Loucy (cell line): ENCODE measurements at regions not wholly inside any gene's neighbourhood (a gene's known extent, or its start where the extent isn't known, plus 50 kb on each side); places are given as distances from the start of the nearest gene placed in this dataset.

ENCODE experiments used
- EZH2phosphoT487 ChIP-seq: fragments of 200-600 bp; IDR thresholded peaks from 2 replicates; pipeline ENCODE4 v1.6.1; 2018; ENCODE audit warnings: antibody characterized with exemption, mild to moderate bottlenecking, moderate library complexity, borderline replicate concordance
- TF ChIP-seq, protein P1 (sequence below): fragments of 200-600 bp; sonication (generic); conservative IDR thresholded peaks from 2 replicates; pipeline ENCODE4 v1.5.1; 2014; ENCODE audit warnings: mild to moderate bottlenecking, antibody characterized with exemption, low read length

DNA sequence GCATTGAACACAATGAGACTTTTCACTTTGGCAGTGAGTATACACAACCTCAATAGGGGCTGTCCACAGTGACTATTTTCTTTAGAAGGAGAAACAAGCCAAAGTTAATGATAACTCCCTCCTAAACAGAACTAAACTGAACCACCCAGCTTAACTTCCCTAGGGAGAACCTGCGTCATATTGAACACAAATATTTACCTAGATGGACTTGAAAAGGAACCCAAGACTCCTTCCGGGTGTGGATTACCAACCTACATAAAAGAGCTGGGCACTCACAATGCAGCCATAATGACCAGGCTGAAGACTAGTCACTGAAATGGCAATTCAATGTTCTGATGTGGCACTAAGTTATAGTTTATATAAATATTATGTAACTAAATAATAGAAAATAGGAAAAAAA lies 160.6 kb downstream of the IBTK start:
- TF ChIP-seq, protein P1, sequence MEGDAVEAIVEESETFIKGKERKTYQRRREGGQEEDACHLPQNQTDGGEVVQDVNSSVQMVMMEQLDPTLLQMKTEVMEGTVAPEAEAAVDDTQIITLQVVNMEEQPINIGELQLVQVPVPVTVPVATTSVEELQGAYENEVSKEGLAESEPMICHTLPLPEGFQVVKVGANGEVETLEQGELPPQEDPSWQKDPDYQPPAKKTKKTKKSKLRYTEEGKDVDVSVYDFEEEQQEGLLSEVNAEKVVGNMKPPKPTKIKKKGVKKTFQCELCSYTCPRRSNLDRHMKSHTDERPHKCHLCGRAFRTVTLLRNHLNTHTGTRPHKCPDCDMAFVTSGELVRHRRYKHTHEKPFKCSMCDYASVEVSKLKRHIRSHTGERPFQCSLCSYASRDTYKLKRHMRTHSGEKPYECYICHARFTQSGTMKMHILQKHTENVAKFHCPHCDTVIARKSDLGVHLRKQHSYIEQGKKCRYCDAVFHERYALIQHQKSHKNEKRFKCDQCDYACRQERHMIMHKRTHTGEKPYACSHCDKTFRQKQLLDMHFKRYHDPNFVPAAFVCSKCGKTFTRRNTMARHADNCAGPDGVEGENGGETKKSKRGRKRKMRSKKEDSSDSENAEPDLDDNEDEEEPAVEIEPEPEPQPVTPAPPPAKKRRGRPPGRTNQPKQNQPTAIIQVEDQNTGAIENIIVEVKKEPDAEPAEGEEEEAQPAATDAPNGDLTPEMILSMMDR = no peak
- no peak for TF ChIP-seq EZH2phosphoT487
